ENCODE measurements at regions not wholly inside any gene's neighbourhood (a gene's known extent, or its start where the extent isn't known, plus 50 kb on each side); places are given as distances from the start of the nearest gene placed in this dataset.
"Not testable (repeated sequence)": the region's sequence is repeated elsewhere in the genome, so short reads cannot be mapped to it uniquely, and the experiment has no call there.

GRCh38 chr13:99093997-99094396, 106.7 kb upstream of the UBAC2 start:
- Mint-ChIP-seq H3K27me3 (ENCODE audit: insufficient read depth, unreplicated experiment) (no peaks in the 10 kb centered on the region), H3K36me3 (ENCODE audit: insufficient read depth, unreplicated experiment) (no peaks in the 10 kb centered on the region), H3K9me3 (ENCODE audit: unreplicated experiment) (no peaks in the 10 kb centered on the region), H3K4me3 (ENCODE audit: unreplicated experiment) (no peak overlapping the region), H3K27ac (ENCODE audit: low read depth, unreplicated experiment) (no peak overlapping the region), H3K4me1 (ENCODE audit: insufficient read depth, unreplicated experiment) (no peaks in the 10 kb centered on the region)
- no TSS peak for BruUV-seq (replicated peaks)
- intact Hi-C loops (cut with micrococcal nuclease), result no loop called here
- TF ChIP-seq CTCF (IDR thresholded peaks at IDR 0.05; ENCODE audit: unreplicated experiment), result no peak
- DNase-seq (ENCODE audit: unreplicated experiment), result no peak
- CTCF ChIA-PET, result interaction anchor here (0.6 kb wide), 1 partner anchor 89 kb away, joined by 3 read pairs; no protein-coding TSS in a partner anchor
- POLR2A ChIA-PET, result interaction anchor here (0.5 to 0.8 kb wide), 2 partner anchors 56 to 69 kb away, joined by 3 to 4 read pairs; no protein-coding TSS in a partner anchor

- POLR2A ChIA-PET; H3K27ac Mint-ChIP-seq (ENCODE audit: low read depth, unreplicated experiment); DNase-seq (ENCODE audit: unreplicated experiment); H3K9me3 Mint-ChIP-seq (ENCODE audit: unreplicated experiment); H3K4me3 Mint-ChIP-seq (ENCODE audit: unreplicated experiment); H3K4me1 Mint-ChIP-seq (ENCODE audit: insufficient read depth, unreplicated experiment); H3K36me3 Mint-ChIP-seq (ENCODE audit: insufficient read depth, unreplicated experiment); intact Hi-C loops (cut with micrococcal nuclease); BruUV-seq (replicated peaks); H3K27me3 Mint-ChIP-seq (ENCODE audit: insufficient read depth, unreplicated experiment): not testable (repeated sequence)
- CTCF ChIA-PET, result interaction anchor here (0.7 kb wide), 1 partner anchor 579 kb away, joined by 6 read pairs; no protein-coding TSS in a partner anchor
Measured at GRCh38 chr13:99101831-99102230, 98.8 kb upstream of the UBAC2 start.

GRCh38 chr13:99103536-99103935, 97.1 kb upstream of the UBAC2 start:
- no peaks in the 10 kb centered on the region for H3K36me3 Mint-ChIP-seq (ENCODE audit: insufficient read depth, unreplicated experiment)
- no peak for DNase-seq (ENCODE audit: unreplicated experiment)
- intact Hi-C loops (cut with micrococcal nuclease), result no loop called here
- H3K9me3 Mint-ChIP-seq (ENCODE audit: unreplicated experiment), result no peaks in the 10 kb centered on the region
- TF ChIP-seq CTCF (IDR thresholded peaks at IDR 0.05; ENCODE audit: unreplicated experiment), result no peak
- no TSS peak for BruUV-seq (replicated peaks)
- no peak overlapping the region for H3K4me3 Mint-ChIP-seq (ENCODE audit: unreplicated experiment)
- ChIA-PET POLR2A (no interaction called here), CTCF (no interaction called here)
- H3K4me1 Mint-ChIP-seq (ENCODE audit: insufficient read depth, unreplicated experiment), result no peaks in the 10 kb centered on the region
- H3K27me3 Mint-ChIP-seq (ENCODE audit: insufficient read depth, unreplicated experiment), result no peaks in the 10 kb centered on the region
- H3K27ac Mint-ChIP-seq (ENCODE audit: low read depth, unreplicated experiment), result no peak overlapping the region

GRCh38 chr13:99104396-99104795, 96.3 kb upstream of the UBAC2 start:
- Mint-ChIP-seq H3K9me3 (ENCODE audit: unreplicated experiment) (no peaks in the 10 kb centered on the region), H3K4me1 (ENCODE audit: insufficient read depth, unreplicated experiment) (no peaks in the 10 kb centered on the region), H3K27ac (ENCODE audit: low read depth, unreplicated experiment) (no peak overlapping the region), H3K27me3 (ENCODE audit: insufficient read depth, unreplicated experiment) (no peaks in the 10 kb centered on the region), H3K4me3 (ENCODE audit: unreplicated experiment) (no peak overlapping the region), H3K36me3 (ENCODE audit: insufficient read depth, unreplicated experiment) (no peaks in the 10 kb centered on the region)
- ChIA-PET POLR2A (no interaction called here), CTCF (no interaction called here)
- DNase-seq (ENCODE audit: unreplicated experiment), result no peak
- intact Hi-C loops (cut with micrococcal nuclease), result no loop called here
- BruUV-seq (replicated peaks), result no TSS peak
- TF ChIP-seq CTCF (IDR thresholded peaks at IDR 0.05; ENCODE audit: unreplicated experiment), result no peak

- intact Hi-C loops (cut with micrococcal nuclease), result no loop called here
- Mint-ChIP-seq H3K36me3 (ENCODE audit: insufficient read depth, unreplicated experiment) (no peaks in the 10 kb centered on the region), H3K27me3 (ENCODE audit: insufficient read depth, unreplicated experiment) (no peaks in the 10 kb centered on the region), H3K27ac (ENCODE audit: low read depth, unreplicated experiment) (no peak overlapping the region), H3K4me3 (ENCODE audit: unreplicated experiment) (no peak overlapping the region), H3K4me1 (ENCODE audit: insufficient read depth, unreplicated experiment) (no peaks in the 10 kb centered on the region), H3K9me3 (ENCODE audit: unreplicated experiment) (no peaks in the 10 kb centered on the region)
- POLR2A ChIA-PET, result no interaction called here
- CTCF ChIA-PET, result no interaction called here
- BruUV-seq (replicated peaks), result no TSS peak
- no peak for DNase-seq (ENCODE audit: unreplicated experiment)
- no peak for TF ChIP-seq CTCF (IDR thresholded peaks at IDR 0.05; ENCODE audit: unreplicated experiment)
Measured at GRCh38 chr13:99105160-99105559, 95.5 kb upstream of the UBAC2 start.

Measured in MCF 10A (cell line).